IMR-90 (cell line): ENCODE measurements at regions not wholly inside any gene's neighbourhood (a gene's known extent, or its start where the extent isn't known, plus 50 kb on each side); places are given as distances from the start of the nearest gene placed in this dataset.
"Not testable (repeated sequence)": the region's sequence is repeated elsewhere in the genome, so short reads cannot be mapped to it uniquely, and the experiment has no call there.

Source experiments
- ATAC-seq: fragments of 200-7000 bp; cut with Tn5 transposase; 2 replicates; pipeline ENCODE4 v1.9.1; 2020; ENCODE audit warnings: low read depth, mild to moderate bottlenecking, moderate library complexity
- BruUV-seq: library from RNA; stranded (reverse); fragments of 400-500 nt; replicated peaks from 2 replicates; lab custom pipeline; 2021; lab: Mats Ljungman, UMichigan
- CTCF ChIA-PET: fragments of 300-600 bp; formaldehyde crosslinking; extraction: SDS; loops from one replicate; lab custom pipeline; 2021; ENCODE audit warnings: antibody characterized with exemption; lab: Yijun Ruan, JAX
- POLR2A ChIA-PET: fragments of 300-600 bp; sonication (Branson Sonifier 250); formaldehyde crosslinking; loops from one replicate; lab custom pipeline; 2022; ENCODE audit warnings: antibody characterized with exemption; ENCODE audit not compliant: unreplicated experiment; lab: Charles Lee
- DNase-seq: peaks from one replicate; pipeline ENCODE4 v3.0.0; 2013
- H2AFZ ChIP-seq: replicated peaks from 2 replicates; pipeline ENCODE3; 2013; ENCODE audit warnings: low read length, mild to moderate bottlenecking; ENCODE audit not compliant: poor library complexity
- H2AK5ac ChIP-seq: 2 replicates; pipeline ENCODE4 v1.6.1; 2013; ENCODE audit warnings: low read depth, low read length, inconsistent platforms
- H2AK9ac ChIP-seq: replicated peaks from 2 replicates; pipeline ENCODE3; 2013; ENCODE audit warnings: mild to moderate bottlenecking, low read depth, low read length, moderate library complexity; ENCODE audit not compliant: poor library complexity
- H2BK120ac ChIP-seq: 2 replicates; pipeline ENCODE4 v1.6.1; 2013; ENCODE audit warnings: low read depth, low read length, inconsistent platforms
- H2BK15ac ChIP-seq: 3 replicates; pipeline ENCODE4 v1.6.1; 2013; ENCODE audit warnings: low read depth, low read length, inconsistent platforms
- H2BK20ac ChIP-seq: 2 replicates; pipeline ENCODE4 v1.6.1; 2013; ENCODE audit warnings: low read depth, mild to moderate bottlenecking, inconsistent platforms, low read length, moderate library complexity
- H2BK5ac ChIP-seq: 2 replicates; pipeline ENCODE4 v1.6.1; 2013; ENCODE audit warnings: mild to moderate bottlenecking, low read depth, low read length, inconsistent platforms; ENCODE audit not compliant: poor library complexity, severe bottlenecking
- H3K14ac ChIP-seq: replicated peaks from 2 replicates; pipeline ENCODE4 v1.6.1; 2013; ENCODE audit warnings: low read depth, low read length, inconsistent platforms
- H3K18ac ChIP-seq: 2 replicates; pipeline ENCODE4 v1.6.1; 2013; ENCODE audit warnings: low read depth, low read length, control low read depth
- H3K23ac ChIP-seq: 2 replicates; pipeline ENCODE4 v1.6.1; 2013; ENCODE audit warnings: low read depth, low read length, inconsistent platforms
- H3K27ac ChIP-seq: 2 replicates; pipeline ENCODE4 v1.5.1; 2013; ENCODE audit warnings: mild to moderate bottlenecking, control low read depth, low read length; ENCODE audit not compliant: insufficient read depth
- H3K27me3 ChIP-seq: 2 replicates; pipeline ENCODE4 v1.6.1; 2013; ENCODE audit warnings: low read length; ENCODE audit not compliant: control insufficient read depth, insufficient read depth
- H3K36me3 ChIP-seq: 2 replicates; pipeline ENCODE4 v1.6.1; 2013; ENCODE audit warnings: low read length, mixed read lengths; ENCODE audit not compliant: control insufficient read depth, insufficient read depth
- H3K4ac ChIP-seq: 2 replicates; pipeline ENCODE4 v1.6.1; 2013; ENCODE audit warnings: low read depth, low read length, inconsistent platforms
- H3K4me1 ChIP-seq: 2 replicates; pipeline ENCODE4 v1.6.1; 2013; ENCODE audit warnings: low read length, mixed read lengths; ENCODE audit not compliant: control insufficient read depth, insufficient read depth
- H3K4me2 ChIP-seq: 2 replicates; pipeline ENCODE4 v1.6.1; 2013; ENCODE audit warnings: low read depth, mild to moderate bottlenecking, control low read depth, low read length, moderate library complexity
- H3K4me3 ChIP-seq: 2 replicates; pipeline ENCODE4 v1.5.1; 2013; ENCODE audit warnings: low read depth, mild to moderate bottlenecking, control low read depth, low read length, moderate library complexity; ENCODE audit not compliant: insufficient read depth
- H3K56ac ChIP-seq: 2 replicates; pipeline ENCODE4 v1.6.1; 2013; ENCODE audit warnings: low read length, inconsistent platforms; ENCODE audit not compliant: insufficient read depth; ENCODE audit errors: extremely low read depth
- H3K79me1 ChIP-seq, 2 experiments: 2 replicates each; pipeline ENCODE4 v1.6.1; 2013; ENCODE audit warnings: low read length in 2 of 2, inconsistent platforms in 1 of 2, low read depth in 1 of 2
- H3K9ac ChIP-seq: 2 replicates; pipeline ENCODE4 v1.6.1; 2013; ENCODE audit warnings: low read depth, low read length, control low read depth
- H3K9me1 ChIP-seq: 2 replicates; pipeline ENCODE4 v1.6.1; 2013; ENCODE audit warnings: low read length, inconsistent platforms; ENCODE audit not compliant: insufficient read depth
- H3K9me3 ChIP-seq: 2 replicates; pipeline ENCODE4 v1.6.1; 2013; ENCODE audit warnings: low read length; ENCODE audit not compliant: control insufficient read depth, insufficient read depth
- H4K20me1 ChIP-seq: 2 replicates; pipeline ENCODE4 v1.6.1; 2013; ENCODE audit warnings: low read length, inconsistent platforms; ENCODE audit not compliant: insufficient read depth
- H4K5ac ChIP-seq: 2 replicates; pipeline ENCODE4 v1.6.1; 2013; ENCODE audit warnings: mild to moderate bottlenecking, low read depth, low read length, control low read depth
- H4K8ac ChIP-seq, 2 experiments: 2 replicates each; pipeline ENCODE4 v1.6.1; 2013; ENCODE audit warnings: low read depth in 2 of 2, low read length in 2 of 2, control low read depth in 1 of 2, inconsistent platforms in 1 of 2
- H4K91ac ChIP-seq: 2 replicates; pipeline ENCODE4 v1.6.1; 2013; ENCODE audit warnings: low read depth, low read length, inconsistent platforms; ENCODE audit not compliant: insufficient read depth
- CEBPB ChIP-seq: IDR thresholded peaks from 2 replicates; pipeline ENCODE4 v1.6.1; 2012; ENCODE audit warnings: low read depth, low read length, improper control_type of control experiment
- CTCF ChIP-seq: conservative IDR thresholded peaks from 2 replicates; pipeline ENCODE4 v1.5.1; 2012; ENCODE audit warnings: mild to moderate bottlenecking, low read depth, low read length, improper control_type of control experiment
- MXI1 ChIP-seq: IDR thresholded peaks from 2 replicates; pipeline ENCODE4 v1.6.1; 2012; ENCODE audit warnings: low read depth, mild to moderate bottlenecking, low read length, moderate library complexity, borderline replicate concordance
- RCOR1 ChIP-seq: IDR thresholded peaks from 2 replicates; pipeline ENCODE4 v1.6.1; 2012; ENCODE audit warnings: mild to moderate bottlenecking, low read length, improper control_type of control experiment; ENCODE audit not compliant: insufficient replicate concordance
- WGBS, 2 experiments: methylation state at CpG; one replicate each; pipeline versions ENCODE4 v1.1.5 to v1.1.7; 2013; ENCODE audit warnings: missing lambda C conversion rate in 2 of 2; ENCODE audit not compliant: insufficient read length in 1 of 2; ENCODE audit errors: extremely low coverage in 2 of 2; 5-methylcytosine and 5-hydroxymethylcytosine counted together
- dilution Hi-C: fragments of 300-500 bp; cut with HindIII; formaldehyde crosslinking; loops from one replicate; pipeline ENCODE4 v1.14.3; 2018; ENCODE audit warnings: low sequenced_read_pairs; ENCODE audit not compliant: unreplicated experiment
- in situ Hi-C: fragments of 300-500 bp; cut with MboI; formaldehyde crosslinking; loops from 3 replicates; pipeline ENCODE4 v1.14.3; 2019; ENCODE audit warnings: low sequenced_read_pairs, inconsistent platforms, mixed read lengths
- intact Hi-C: fragments of 100-400 bp; cut with micrococcal nuclease; formaldehyde crosslinking; loops from 2 replicates; pipeline ENCODE4 v1.10.0; 2022

GRCh38 chr10:113499806-113500205 lies 53.0 kb upstream of the HABP2 start:
- H4K20me1 ChIP-seq = no peaks in the 10 kb centered on the region
- H2BK5ac ChIP-seq = no peak overlapping the region
- no peak overlapping the region for H2BK20ac ChIP-seq
- no peak overlapping the region for H2BK15ac ChIP-seq
- dilution Hi-C loops = no loop called here
- no peak for ATAC-seq
- in situ Hi-C loops = no loop called here
- CTCF ChIA-PET = no interaction called here
- TF ChIP-seq MXI1 (no peak), CEBPB (no peak), RCOR1 (no peak), CTCF (no peak)
- H3K18ac ChIP-seq = no peak overlapping the region
- no peaks in the 10 kb centered on the region for H3K36me3 ChIP-seq
- no peak overlapping the region for H4K5ac ChIP-seq
- no peak overlapping the region for H3K27ac ChIP-seq
- H2AFZ ChIP-seq = no peak overlapping the region
- H3K9me3 ChIP-seq = 0 out of 2 replicates have a peak, but pooled peaks cover 2% of the 10 kb centered on the region
- no peak overlapping the region for H2BK120ac ChIP-seq
- POLR2A ChIA-PET = no interaction called here
- H3K27me3 ChIP-seq = no peaks in the 10 kb centered on the region
- intact Hi-C loops = no loop called here
- H3K4me2 ChIP-seq = no peak overlapping the region
- WGBS, 2 experiments = no CpG with 5 or more reads among the region's 5 CpGs
- H3K9me1 ChIP-seq = no peaks in the 10 kb centered on the region
- no peak overlapping the region for H3K4me3 ChIP-seq
- no peak overlapping the region for H3K4ac ChIP-seq
- no peaks in the 10 kb centered on the region for H3K4me1 ChIP-seq
- H4K91ac ChIP-seq = no peak overlapping the region
- no peak overlapping the region for H4K8ac ChIP-seq
- no peak overlapping the region for H3K56ac ChIP-seq
- no peaks in the 10 kb centered on the region for H3K79me1 ChIP-seq
- BruUV-seq = no TSS peak
- H3K14ac ChIP-seq = no peak overlapping the region
- H3K9ac ChIP-seq = no peak overlapping the region
- no peak overlapping the region for H2AK9ac ChIP-seq
- H2AK5ac ChIP-seq = no peak overlapping the region
- H3K23ac ChIP-seq = no peak overlapping the region
- no peak for DNase-seq

- 80% methylated on average over 1 of the region's 6 CpGs; no CpG with 5 or more reads in 1 of the 2 experiments for WGBS, 2 experiments
- dilution Hi-C loops, H3K14ac ChIP-seq, in situ Hi-C loops, intact Hi-C loops, H2BK5ac ChIP-seq, H3K4me3 ChIP-seq, H4K20me1 ChIP-seq, H3K4me1 ChIP-seq, H3K4me2 ChIP-seq, H2BK120ac ChIP-seq, H3K9ac ChIP-seq, ATAC-seq, BruUV-seq, H3K27ac ChIP-seq, H2AK9ac ChIP-seq, H3K4ac ChIP-seq, H2BK15ac ChIP-seq, H3K18ac ChIP-seq, H4K8ac ChIP-seq, H3K9me3 ChIP-seq, H3K9me1 ChIP-seq, H4K5ac ChIP-seq, H3K27me3 ChIP-seq, H2AK5ac ChIP-seq, H3K23ac ChIP-seq, CTCF ChIA-PET, H4K91ac ChIP-seq, H3K56ac ChIP-seq, H2BK20ac ChIP-seq, DNase-seq, H3K36me3 ChIP-seq, H3K79me1 ChIP-seq, H2AFZ ChIP-seq, POLR2A ChIA-PET: not testable (repeated sequence)
Observed at GRCh38 chr10:113501031-113501430, 51.8 kb upstream of the HABP2 start.
